ENCODE measurements at regions not wholly inside any gene's neighbourhood (a gene's known extent, or its start where the extent isn't known, plus 50 kb on each side); places are given as distances from the start of the nearest gene placed in this dataset.

DNA sequence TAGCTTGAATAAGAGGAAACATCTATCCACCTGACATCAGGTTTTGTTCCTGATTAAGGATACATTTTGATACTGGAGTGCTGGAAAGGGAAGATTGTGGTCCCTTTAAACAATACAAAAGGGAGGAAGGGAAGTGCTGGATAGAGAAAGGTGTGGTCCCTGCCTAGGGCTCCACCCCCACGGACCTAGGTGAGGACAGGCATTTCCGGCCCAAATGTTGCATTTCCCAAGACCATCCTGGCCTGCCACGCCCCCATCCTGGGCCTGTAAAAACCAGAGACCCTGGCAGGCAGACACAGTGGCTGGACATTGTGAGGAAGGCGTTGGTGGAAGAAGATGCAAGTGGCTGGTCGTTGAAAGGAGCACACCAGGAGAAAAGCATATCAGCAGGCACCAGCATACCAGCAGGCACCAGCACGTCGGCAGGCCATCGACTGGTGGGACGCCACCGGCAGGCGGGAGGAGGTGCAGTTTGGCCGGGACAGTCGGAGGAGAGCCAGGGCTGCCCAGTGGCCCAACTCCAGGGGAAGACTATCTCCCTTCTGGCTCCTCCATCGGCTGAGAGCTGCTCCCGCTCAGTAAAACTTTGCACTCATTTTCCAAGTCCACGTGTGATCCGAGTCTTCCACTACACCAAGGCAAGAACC, 53.2 kb upstream of the AMN1 start:
- H3K9me3 ChIP-seq (ENCODE audit: control insufficient read depth in 2 of 3, insufficient read depth in 1 of 3, low read length in 3 of 3): peaks cover 0 to 6% (median 0%) of the 10 kb centered on the region in 3 donors
- H3K27ac ChIP-seq (ENCODE audit: low read depth in 2 of 2, low read length in 2 of 2): no peak overlapping the region
- intact Hi-C loops (cut with DNase I): no loop called here
- no peak overlapping the region for H3K9ac ChIP-seq (ENCODE audit: low read length in 3 of 3)
- H3K27me3 ChIP-seq (ENCODE audit: control insufficient read depth, insufficient read depth, low read length): no peaks in the 10 kb centered on the region
- no peaks in the 10 kb centered on the region for H3K36me3 ChIP-seq (ENCODE audit: control insufficient read depth in 2 of 3, insufficient read depth in 3 of 3, low read length in 3 of 3)
- FAIRE-seq (no peak), DNase-seq (no peak)
- no peak overlapping the region for H3K4me3 ChIP-seq (ENCODE audit: low read length in 3 of 3)
- no peaks in the 10 kb centered on the region for H3K4me1 ChIP-seq (ENCODE audit: control insufficient read depth in 2 of 3, insufficient read depth in 2 of 3, low read depth in 1 of 3, low read length in 3 of 3)
- TF ChIP-seq, protein P1, sequence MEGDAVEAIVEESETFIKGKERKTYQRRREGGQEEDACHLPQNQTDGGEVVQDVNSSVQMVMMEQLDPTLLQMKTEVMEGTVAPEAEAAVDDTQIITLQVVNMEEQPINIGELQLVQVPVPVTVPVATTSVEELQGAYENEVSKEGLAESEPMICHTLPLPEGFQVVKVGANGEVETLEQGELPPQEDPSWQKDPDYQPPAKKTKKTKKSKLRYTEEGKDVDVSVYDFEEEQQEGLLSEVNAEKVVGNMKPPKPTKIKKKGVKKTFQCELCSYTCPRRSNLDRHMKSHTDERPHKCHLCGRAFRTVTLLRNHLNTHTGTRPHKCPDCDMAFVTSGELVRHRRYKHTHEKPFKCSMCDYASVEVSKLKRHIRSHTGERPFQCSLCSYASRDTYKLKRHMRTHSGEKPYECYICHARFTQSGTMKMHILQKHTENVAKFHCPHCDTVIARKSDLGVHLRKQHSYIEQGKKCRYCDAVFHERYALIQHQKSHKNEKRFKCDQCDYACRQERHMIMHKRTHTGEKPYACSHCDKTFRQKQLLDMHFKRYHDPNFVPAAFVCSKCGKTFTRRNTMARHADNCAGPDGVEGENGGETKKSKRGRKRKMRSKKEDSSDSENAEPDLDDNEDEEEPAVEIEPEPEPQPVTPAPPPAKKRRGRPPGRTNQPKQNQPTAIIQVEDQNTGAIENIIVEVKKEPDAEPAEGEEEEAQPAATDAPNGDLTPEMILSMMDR (IDR thresholded peaks at IDR 0.05; ENCODE audit: borderline replicate concordance, extremely low read depth, insufficient read depth): no peak

DNA sequence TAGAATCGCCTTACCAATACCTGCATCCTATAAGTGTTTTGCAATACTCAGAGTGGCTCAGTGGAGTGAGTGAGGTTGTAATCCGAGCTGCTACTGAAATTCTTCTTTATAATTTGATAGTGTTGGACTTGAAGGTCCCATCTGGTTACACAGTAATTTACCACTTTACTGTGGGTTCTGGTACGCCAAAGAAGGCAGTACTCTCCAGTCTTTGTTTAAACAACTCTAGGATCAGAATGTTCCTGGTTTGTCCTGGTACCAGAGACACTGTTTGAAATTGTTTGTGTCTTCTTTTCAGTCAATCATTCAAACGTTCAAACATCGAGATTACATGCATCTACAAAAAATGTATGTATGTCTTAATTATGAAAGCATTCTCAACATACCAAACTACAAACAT, 51.3 kb upstream of the AMN1 start:
- TF ChIP-seq, protein P1 (IDR thresholded peaks at IDR 0.05; ENCODE audit: borderline replicate concordance, extremely low read depth, insufficient read depth): no peak
- no peaks in the 10 kb centered on the region for H3K4me1 ChIP-seq (ENCODE audit: control insufficient read depth in 2 of 3, insufficient read depth in 2 of 3, low read depth in 1 of 3, low read length in 3 of 3)
- H3K27ac ChIP-seq (ENCODE audit: low read depth in 2 of 2, low read length in 2 of 2): no peak overlapping the region
- no peaks in the 10 kb centered on the region for H3K27me3 ChIP-seq (ENCODE audit: control insufficient read depth, insufficient read depth, low read length)
- DNase-seq (no peak), FAIRE-seq (no peak)
- peaks cover 0 to 6% (median 0%) of the 10 kb centered on the region in 3 donors for H3K9me3 ChIP-seq (ENCODE audit: control insufficient read depth in 2 of 3, insufficient read depth in 1 of 3, low read length in 3 of 3)
- no peak overlapping the region for H3K4me3 ChIP-seq (ENCODE audit: low read length in 3 of 3)
- intact Hi-C loops (cut with DNase I): no loop called here
- H3K36me3 ChIP-seq (ENCODE audit: control insufficient read depth in 2 of 3, insufficient read depth in 3 of 3, low read length in 3 of 3): no peaks in the 10 kb centered on the region
- no peak overlapping the region for H3K9ac ChIP-seq (ENCODE audit: low read length in 3 of 3)

DNA sequence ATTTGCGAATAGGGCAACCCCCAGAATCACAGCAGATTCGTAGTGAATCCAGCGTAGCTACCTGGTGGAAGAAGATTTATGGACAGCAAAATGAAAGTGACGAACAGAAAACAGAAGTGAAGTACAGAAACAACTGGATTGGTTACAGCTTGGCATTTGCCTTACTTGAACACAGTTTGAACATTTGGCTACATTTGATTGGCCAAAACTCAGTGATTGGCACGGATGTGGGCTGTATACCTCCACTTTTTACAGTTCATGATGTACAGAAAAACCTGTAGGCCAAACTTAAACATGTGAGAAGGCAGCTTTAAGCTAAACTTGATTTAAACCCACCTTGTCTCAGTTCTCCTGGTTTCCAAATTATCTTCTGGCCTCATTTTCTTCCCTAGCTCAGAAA, 49.9 kb upstream of the AMN1 start:
- Histone ChIP-seq H3K9ac (ENCODE audit: low read length in 3 of 3) (no peak overlapping the region), H3K4me1 (ENCODE audit: control insufficient read depth in 2 of 3, insufficient read depth in 2 of 3, low read depth in 1 of 3, low read length in 3 of 3) (no peaks in the 10 kb centered on the region), H3K9me3 (ENCODE audit: control insufficient read depth in 2 of 3, insufficient read depth in 1 of 3, low read length in 3 of 3) (no peaks in the 10 kb centered on the region), H3K27me3 (ENCODE audit: control insufficient read depth, insufficient read depth, low read length) (no peaks in the 10 kb centered on the region), H3K36me3 (ENCODE audit: control insufficient read depth in 2 of 3, insufficient read depth in 3 of 3, low read length in 3 of 3) (no peaks in the 10 kb centered on the region), H3K4me3 (ENCODE audit: low read length in 3 of 3) (no peak overlapping the region), H3K27ac (ENCODE audit: low read depth in 2 of 2, low read length in 2 of 2) (no peak overlapping the region)
- DNase-seq (no peak), FAIRE-seq (no peak)
- intact Hi-C loops (cut with DNase I): no loop called here
- TF ChIP-seq, protein P1 (IDR thresholded peaks at IDR 0.05; ENCODE audit: borderline replicate concordance, extremely low read depth, insufficient read depth): no peak
